GM18520 (cell line): ENCODE measurements at regions not wholly inside any gene's neighbourhood (a gene's known extent, or its start where the extent isn't known, plus 50 kb on each side); places are given as distances from the start of the nearest gene placed in this dataset.
"Not testable (repeated sequence)": the region's sequence is repeated elsewhere in the genome, so short reads cannot be mapped to it uniquely, and the experiment has no call there.

Source experiments
- ATAC-seq: cut with Tn5 transposase; IDR thresholded peaks from one replicate; pipeline ENCODE4 v1.9.1; 2021; ENCODE audit not compliant: unreplicated experiment

- no peak for ATAC-seq
Measured at GRCh38 chr3:34571714-34572113, 773.3 kb downstream of the PDCD6IP start.

- ATAC-seq = no peak
Measured at GRCh38 chr3:34575776-34576175, 777.3 kb downstream of the PDCD6IP start.

GRCh38 chr3:34582055-34582454 lies 783.6 kb downstream of the PDCD6IP start:
- ATAC-seq = no peak

GRCh38 chr3:34583451-34583850 lies 785.0 kb downstream of the PDCD6IP start:
- ATAC-seq = no peak

GRCh38 chr3:34584971-34585370 lies 786.5 kb downstream of the PDCD6IP start:
- ATAC-seq = no peak

GRCh38 chr3:34599595-34599994 lies 801.2 kb downstream of the PDCD6IP start:
- ATAC-seq = no peak

GRCh38 chr3:34619990-34620389 lies 821.6 kb downstream of the PDCD6IP start:
- no peak for ATAC-seq

- no peak for ATAC-seq
Measured at GRCh38 chr3:34626699-34627098, 828.3 kb downstream of the PDCD6IP start.

- ATAC-seq = no peak
Measured at GRCh38 chr3:34634939-34635338, 836.5 kb downstream of the PDCD6IP start.

- no peak for ATAC-seq
Measured at GRCh38 chr3:34635352-34635850, 837.0 kb downstream of the PDCD6IP start.

- no peak for ATAC-seq
Measured at GRCh38 chr3:34646911-34647460, 848.6 kb downstream of the PDCD6IP start.

GRCh38 chr3:34650131-34650530 lies 851.7 kb downstream of the PDCD6IP start:
- no peak for ATAC-seq

- ATAC-seq = no peak
Measured at GRCh38 chr3:34668915-34669314, 870.5 kb downstream of the PDCD6IP start.

GRCh38 chr3:34669490-34669889 lies 871.1 kb downstream of the PDCD6IP start:
- ATAC-seq = no peak

GRCh38 chr3:34675383-34676120 lies 877.1 kb downstream of the PDCD6IP start:
- no peak for ATAC-seq

GRCh38 chr3:34676436-34676835 lies 878.0 kb downstream of the PDCD6IP start:
- ATAC-seq = no peak

- no peak for ATAC-seq
Measured at GRCh38 chr3:34678575-34678974, 880.1 kb downstream of the PDCD6IP start.

GRCh38 chr3:34679055-34679454 lies 880.6 kb downstream of the PDCD6IP start:
- not testable (repeated sequence) for ATAC-seq

- no peak for ATAC-seq
Measured at GRCh38 chr3:34683851-34684250, 885.4 kb downstream of the PDCD6IP start.

GRCh38 chr3:34686541-34686940 lies 888.1 kb downstream of the PDCD6IP start:
- ATAC-seq = no peak

- no peak for ATAC-seq
Measured at GRCh38 chr3:34687671-34688070, 889.2 kb downstream of the PDCD6IP start.

- no peak for ATAC-seq
Measured at GRCh38 chr3:34696831-34697230, 898.4 kb downstream of the PDCD6IP start.

GRCh38 chr3:34703053-34703452 lies 904.6 kb downstream of the PDCD6IP start:
- no peak for ATAC-seq
